IMR-90 (cell line): ENCODE measurements at regions not wholly inside any gene's neighbourhood (a gene's known extent, or its start where the extent isn't known, plus 50 kb on each side); places are given as distances from the start of the nearest gene placed in this dataset.

Source experiments
- ATAC-seq: fragments of 200-7000 bp; cut with Tn5 transposase; 2 replicates; pipeline ENCODE4 v1.9.1; 2020; ENCODE audit warnings: low read depth, mild to moderate bottlenecking, moderate library complexity
- BruUV-seq: library from RNA; stranded (reverse); fragments of 400-500 nt; replicated peaks from 2 replicates; lab custom pipeline; 2021; lab: Mats Ljungman, UMichigan
- CTCF ChIA-PET: fragments of 300-600 bp; formaldehyde crosslinking; extraction: SDS; loops from one replicate; lab custom pipeline; 2021; ENCODE audit warnings: antibody characterized with exemption; lab: Yijun Ruan, JAX
- POLR2A ChIA-PET: fragments of 300-600 bp; sonication (Branson Sonifier 250); formaldehyde crosslinking; loops from one replicate; lab custom pipeline; 2022; ENCODE audit warnings: antibody characterized with exemption; ENCODE audit not compliant: unreplicated experiment; lab: Charles Lee
- DNase-seq: peaks from one replicate; pipeline ENCODE4 v3.0.0; 2013
- H2AFZ ChIP-seq: replicated peaks from 2 replicates; pipeline ENCODE3; 2013; ENCODE audit warnings: low read length, mild to moderate bottlenecking; ENCODE audit not compliant: poor library complexity
- H2AK5ac ChIP-seq: 2 replicates; pipeline ENCODE4 v1.6.1; 2013; ENCODE audit warnings: low read depth, low read length, inconsistent platforms
- H2AK9ac ChIP-seq: replicated peaks from 2 replicates; pipeline ENCODE3; 2013; ENCODE audit warnings: mild to moderate bottlenecking, low read depth, low read length, moderate library complexity; ENCODE audit not compliant: poor library complexity
- H2BK120ac ChIP-seq: 2 replicates; pipeline ENCODE4 v1.6.1; 2013; ENCODE audit warnings: low read depth, low read length, inconsistent platforms
- H2BK15ac ChIP-seq: 3 replicates; pipeline ENCODE4 v1.6.1; 2013; ENCODE audit warnings: low read depth, low read length, inconsistent platforms
- H2BK20ac ChIP-seq: 2 replicates; pipeline ENCODE4 v1.6.1; 2013; ENCODE audit warnings: low read depth, mild to moderate bottlenecking, inconsistent platforms, low read length, moderate library complexity
- H2BK5ac ChIP-seq: 2 replicates; pipeline ENCODE4 v1.6.1; 2013; ENCODE audit warnings: mild to moderate bottlenecking, low read depth, low read length, inconsistent platforms; ENCODE audit not compliant: poor library complexity, severe bottlenecking
- H3K14ac ChIP-seq: replicated peaks from 2 replicates; pipeline ENCODE4 v1.6.1; 2013; ENCODE audit warnings: low read depth, low read length, inconsistent platforms
- H3K18ac ChIP-seq: 2 replicates; pipeline ENCODE4 v1.6.1; 2013; ENCODE audit warnings: low read depth, low read length, control low read depth
- H3K23ac ChIP-seq: 2 replicates; pipeline ENCODE4 v1.6.1; 2013; ENCODE audit warnings: low read depth, low read length, inconsistent platforms
- H3K27ac ChIP-seq: 2 replicates; pipeline ENCODE4 v1.5.1; 2013; ENCODE audit warnings: mild to moderate bottlenecking, control low read depth, low read length; ENCODE audit not compliant: insufficient read depth
- H3K27me3 ChIP-seq: 2 replicates; pipeline ENCODE4 v1.6.1; 2013; ENCODE audit warnings: low read length; ENCODE audit not compliant: control insufficient read depth, insufficient read depth
- H3K36me3 ChIP-seq: 2 replicates; pipeline ENCODE4 v1.6.1; 2013; ENCODE audit warnings: low read length, mixed read lengths; ENCODE audit not compliant: control insufficient read depth, insufficient read depth
- H3K4ac ChIP-seq: 2 replicates; pipeline ENCODE4 v1.6.1; 2013; ENCODE audit warnings: low read depth, low read length, inconsistent platforms
- H3K4me1 ChIP-seq: 2 replicates; pipeline ENCODE4 v1.6.1; 2013; ENCODE audit warnings: low read length, mixed read lengths; ENCODE audit not compliant: control insufficient read depth, insufficient read depth
- H3K4me2 ChIP-seq: 2 replicates; pipeline ENCODE4 v1.6.1; 2013; ENCODE audit warnings: low read depth, mild to moderate bottlenecking, control low read depth, low read length, moderate library complexity
- H3K4me3 ChIP-seq: 2 replicates; pipeline ENCODE4 v1.5.1; 2013; ENCODE audit warnings: low read depth, mild to moderate bottlenecking, control low read depth, low read length, moderate library complexity; ENCODE audit not compliant: insufficient read depth
- H3K56ac ChIP-seq: 2 replicates; pipeline ENCODE4 v1.6.1; 2013; ENCODE audit warnings: low read length, inconsistent platforms; ENCODE audit not compliant: insufficient read depth; ENCODE audit errors: extremely low read depth
- H3K79me1 ChIP-seq, 2 experiments: 2 replicates each; pipeline ENCODE4 v1.6.1; 2013; ENCODE audit warnings: low read length in 2 of 2, inconsistent platforms in 1 of 2, low read depth in 1 of 2
- H3K9ac ChIP-seq: 2 replicates; pipeline ENCODE4 v1.6.1; 2013; ENCODE audit warnings: low read depth, low read length, control low read depth
- H3K9me1 ChIP-seq: 2 replicates; pipeline ENCODE4 v1.6.1; 2013; ENCODE audit warnings: low read length, inconsistent platforms; ENCODE audit not compliant: insufficient read depth
- H3K9me3 ChIP-seq: 2 replicates; pipeline ENCODE4 v1.6.1; 2013; ENCODE audit warnings: low read length; ENCODE audit not compliant: control insufficient read depth, insufficient read depth
- H4K20me1 ChIP-seq: 2 replicates; pipeline ENCODE4 v1.6.1; 2013; ENCODE audit warnings: low read length, inconsistent platforms; ENCODE audit not compliant: insufficient read depth
- H4K5ac ChIP-seq: 2 replicates; pipeline ENCODE4 v1.6.1; 2013; ENCODE audit warnings: mild to moderate bottlenecking, low read depth, low read length, control low read depth
- H4K8ac ChIP-seq, 2 experiments: 2 replicates each; pipeline ENCODE4 v1.6.1; 2013; ENCODE audit warnings: low read depth in 2 of 2, low read length in 2 of 2, control low read depth in 1 of 2, inconsistent platforms in 1 of 2
- H4K91ac ChIP-seq: 2 replicates; pipeline ENCODE4 v1.6.1; 2013; ENCODE audit warnings: low read depth, low read length, inconsistent platforms; ENCODE audit not compliant: insufficient read depth
- BHLHE40 ChIP-seq: fragments of 150-350 bp; IDR thresholded peaks from 2 replicates; pipeline ENCODE4 v1.6.1; 2016; ENCODE audit warnings: mild to moderate bottlenecking, low read depth, low read length
- CEBPB ChIP-seq: IDR thresholded peaks from 2 replicates; pipeline ENCODE4 v1.6.1; 2012; ENCODE audit warnings: low read depth, low read length, improper control_type of control experiment
- FOS ChIP-seq: fragments of 150-350 bp; IDR thresholded peaks from 2 replicates; pipeline ENCODE4 v1.6.1; 2016; ENCODE audit warnings: low read depth, low read length
- MAFK ChIP-seq: IDR thresholded peaks from 2 replicates; pipeline ENCODE4 v1.6.1; 2012; ENCODE audit warnings: low read depth, low read length, improper control_type of control experiment
- MAZ ChIP-seq: IDR thresholded peaks from 2 replicates; pipeline ENCODE4 v1.6.1; 2012; ENCODE audit warnings: low read depth, mild to moderate bottlenecking, low read length, improper control_type of control experiment, moderate library complexity, borderline replicate concordance
- MXI1 ChIP-seq: IDR thresholded peaks from 2 replicates; pipeline ENCODE4 v1.6.1; 2012; ENCODE audit warnings: low read depth, mild to moderate bottlenecking, low read length, moderate library complexity, borderline replicate concordance
- NFE2L2 ChIP-seq: fragments of 150-350 bp; IDR thresholded peaks from 2 replicates; pipeline ENCODE4 v1.6.1; 2016; ENCODE audit warnings: low read depth, mild to moderate bottlenecking, low read length
- POLR2A ChIP-seq: IDR thresholded peaks from 2 replicates; pipeline ENCODE4 v1.6.1; 2012; ENCODE audit warnings: mild to moderate bottlenecking, low read depth, low read length
- RCOR1 ChIP-seq: IDR thresholded peaks from 2 replicates; pipeline ENCODE4 v1.6.1; 2012; ENCODE audit warnings: mild to moderate bottlenecking, low read length, improper control_type of control experiment; ENCODE audit not compliant: insufficient replicate concordance
- RFX5 ChIP-seq: IDR thresholded peaks from 2 replicates; pipeline ENCODE4 v1.8.0; 2012; ENCODE audit warnings: low read depth, mild to moderate bottlenecking, low read length, moderate library complexity
- SMC3 ChIP-seq: fragments of 150-350 bp; IDR thresholded peaks from 2 replicates; pipeline ENCODE4 v1.6.1; 2016; ENCODE audit warnings: low read depth, mild to moderate bottlenecking, antibody characterized with exemption, low read length, moderate library complexity
- USF2 ChIP-seq: fragments of 150-350 bp; IDR thresholded peaks from 2 replicates; pipeline ENCODE4 v1.6.1; 2017; ENCODE audit warnings: mild to moderate bottlenecking, antibody characterized with exemption, low read length, low read depth
- WGBS, 2 experiments: methylation state at CpG; one replicate each; pipeline versions ENCODE4 v1.1.5 to v1.1.7; 2013; ENCODE audit warnings: missing lambda C conversion rate in 2 of 2; ENCODE audit not compliant: insufficient read length in 1 of 2; ENCODE audit errors: extremely low coverage in 2 of 2; 5-methylcytosine and 5-hydroxymethylcytosine counted together
- dilution Hi-C: fragments of 300-500 bp; cut with HindIII; formaldehyde crosslinking; loops from one replicate; pipeline ENCODE4 v1.14.3; 2018; ENCODE audit warnings: low sequenced_read_pairs; ENCODE audit not compliant: unreplicated experiment
- in situ Hi-C: fragments of 300-500 bp; cut with MboI; formaldehyde crosslinking; loops from 3 replicates; pipeline ENCODE4 v1.14.3; 2019; ENCODE audit warnings: low sequenced_read_pairs, inconsistent platforms, mixed read lengths
- intact Hi-C: fragments of 100-400 bp; cut with micrococcal nuclease; formaldehyde crosslinking; loops from 2 replicates; pipeline ENCODE4 v1.10.0; 2022
- TF ChIP-seq, protein P1 (sequence below): fragments of 150-350 bp; IDR thresholded peaks from 2 replicates; pipeline ENCODE4 v1.6.1; 2016; ENCODE audit warnings: low read depth, mild to moderate bottlenecking, low read length, moderate library complexity, borderline replicate concordance
- TF ChIP-seq, protein P2 (sequence below): conservative IDR thresholded peaks from 2 replicates; pipeline ENCODE4 v1.5.1; 2012; ENCODE audit warnings: mild to moderate bottlenecking, low read depth, low read length, improper control_type of control experiment

DNA sequence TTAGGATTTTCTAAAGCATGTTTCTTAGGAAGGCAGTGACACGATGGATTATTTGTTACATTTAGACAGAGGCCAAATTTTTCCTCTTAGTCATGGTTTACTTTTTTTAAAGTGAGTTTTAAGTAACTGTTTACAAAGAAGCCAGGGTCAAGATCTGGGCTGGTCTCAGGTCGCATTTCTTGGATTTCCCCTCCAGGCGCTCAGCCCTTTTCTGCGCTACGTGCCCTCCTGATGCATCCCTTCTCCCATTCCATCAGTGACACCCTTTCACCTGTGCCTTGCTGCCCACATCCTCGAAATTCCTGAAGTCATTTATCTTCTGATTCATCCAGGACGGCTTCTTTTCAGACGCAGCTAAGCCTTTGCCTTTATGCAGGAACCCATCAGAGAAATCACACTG is 330.3 kb downstream of the IRX1 start:
- no peak overlapping the region for H3K56ac ChIP-seq
- WGBS, 2 experiments = no CpG with 5 or more reads among the region's 8 CpGs
- POLR2A ChIA-PET = no interaction called here
- H3K27ac ChIP-seq = no peak overlapping the region
- TF ChIP-seq, protein P1, sequence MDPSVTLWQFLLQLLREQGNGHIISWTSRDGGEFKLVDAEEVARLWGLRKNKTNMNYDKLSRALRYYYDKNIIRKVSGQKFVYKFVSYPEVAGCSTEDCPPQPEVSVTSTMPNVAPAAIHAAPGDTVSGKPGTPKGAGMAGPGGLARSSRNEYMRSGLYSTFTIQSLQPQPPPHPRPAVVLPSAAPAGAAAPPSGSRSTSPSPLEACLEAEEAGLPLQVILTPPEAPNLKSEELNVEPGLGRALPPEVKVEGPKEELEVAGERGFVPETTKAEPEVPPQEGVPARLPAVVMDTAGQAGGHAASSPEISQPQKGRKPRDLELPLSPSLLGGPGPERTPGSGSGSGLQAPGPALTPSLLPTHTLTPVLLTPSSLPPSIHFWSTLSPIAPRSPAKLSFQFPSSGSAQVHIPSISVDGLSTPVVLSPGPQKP = no peak
- TF ChIP-seq CEBPB (no peak), BHLHE40 (no peak), MAFK (no peak), FOS (no peak), NFE2L2 (no peak), POLR2A (no peak), MAZ (no peak), SMC3 (no peak), MXI1 (no peak), RCOR1 (no peak), USF2 (no peak), RFX5 (no peak)
- TF ChIP-seq, protein P2, sequence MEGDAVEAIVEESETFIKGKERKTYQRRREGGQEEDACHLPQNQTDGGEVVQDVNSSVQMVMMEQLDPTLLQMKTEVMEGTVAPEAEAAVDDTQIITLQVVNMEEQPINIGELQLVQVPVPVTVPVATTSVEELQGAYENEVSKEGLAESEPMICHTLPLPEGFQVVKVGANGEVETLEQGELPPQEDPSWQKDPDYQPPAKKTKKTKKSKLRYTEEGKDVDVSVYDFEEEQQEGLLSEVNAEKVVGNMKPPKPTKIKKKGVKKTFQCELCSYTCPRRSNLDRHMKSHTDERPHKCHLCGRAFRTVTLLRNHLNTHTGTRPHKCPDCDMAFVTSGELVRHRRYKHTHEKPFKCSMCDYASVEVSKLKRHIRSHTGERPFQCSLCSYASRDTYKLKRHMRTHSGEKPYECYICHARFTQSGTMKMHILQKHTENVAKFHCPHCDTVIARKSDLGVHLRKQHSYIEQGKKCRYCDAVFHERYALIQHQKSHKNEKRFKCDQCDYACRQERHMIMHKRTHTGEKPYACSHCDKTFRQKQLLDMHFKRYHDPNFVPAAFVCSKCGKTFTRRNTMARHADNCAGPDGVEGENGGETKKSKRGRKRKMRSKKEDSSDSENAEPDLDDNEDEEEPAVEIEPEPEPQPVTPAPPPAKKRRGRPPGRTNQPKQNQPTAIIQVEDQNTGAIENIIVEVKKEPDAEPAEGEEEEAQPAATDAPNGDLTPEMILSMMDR = no peak
- H3K4me2 ChIP-seq = no peak overlapping the region
- no peak overlapping the region for H2BK15ac ChIP-seq
- H3K18ac ChIP-seq = no peak overlapping the region
- H4K91ac ChIP-seq = no peak overlapping the region
- no peaks in the 10 kb centered on the region for H4K20me1 ChIP-seq
- H3K9ac ChIP-seq = no peak overlapping the region
- H3K27me3 ChIP-seq = no peaks in the 10 kb centered on the region
- peaks cover 36% of the 10 kb centered on the region for H3K9me3 ChIP-seq
- no peak overlapping the region for H3K14ac ChIP-seq
- no peak overlapping the region for H3K4me3 ChIP-seq
- CTCF ChIA-PET = no interaction called here
- no peak overlapping the region for H2AFZ ChIP-seq
- ATAC-seq = no peak
- H3K4me1 ChIP-seq = no peaks in the 10 kb centered on the region
- in situ Hi-C loops = no loop called here
- H3K9me1 ChIP-seq = no peaks in the 10 kb centered on the region
- no peaks in the 10 kb centered on the region for H3K36me3 ChIP-seq
- no peaks in the 10 kb centered on the region for H3K79me1 ChIP-seq
- no peak overlapping the region for H2BK20ac ChIP-seq
- no peak overlapping the region for H3K23ac ChIP-seq
- no peak overlapping the region for H2AK5ac ChIP-seq
- no peak overlapping the region for H2BK120ac ChIP-seq
- H3K4ac ChIP-seq = no peak overlapping the region
- H4K8ac ChIP-seq = no peak overlapping the region
- intact Hi-C loops = no loop called here
- no TSS peak for BruUV-seq
- dilution Hi-C loops = no loop called here
- no peak for DNase-seq
- no peak overlapping the region for H2BK5ac ChIP-seq
- no peak overlapping the region for H2AK9ac ChIP-seq
- no peak overlapping the region for H4K5ac ChIP-seq
